ENCODE measurements at regions not wholly inside any gene's neighbourhood (a gene's known extent, or its start where the extent isn't known, plus 50 kb on each side); places are given as distances from the start of the nearest gene placed in this dataset.

GRCh38 chr3:105232553-105232952 lies 134.2 kb upstream of the ALCAM start:
- H3K4me2 ChIP-seq (ENCODE audit: insufficient read depth, insufficient read length, low read length): no peak overlapping the region
- H2BK15ac ChIP-seq (ENCODE audit: low read depth, low read length): no peak overlapping the region
- no peak overlapping the region for H4K91ac ChIP-seq (ENCODE audit: insufficient read length, low read depth, low read length)
- no peaks in the 10 kb centered on the region for H3K79me2 ChIP-seq (ENCODE audit: insufficient read depth, low read length)
- H3K23me2 ChIP-seq (ENCODE audit: insufficient read length, low read depth, low read length, poor library complexity, severe bottlenecking): no peaks in the 10 kb centered on the region
- no peak overlapping the region for H3K9ac ChIP-seq (ENCODE audit: extremely low read depth, insufficient read length, low read length)
- H3K9me3 Mint-ChIP-seq: peaks cover 4% of the 10 kb centered on the region in 2 experiments; a peak in 4 of 5 replicates
- TF ChIP-seq CTCF (conservative IDR thresholded peaks at IDR 0.05): no peak
- no peak overlapping the region for H3K18ac ChIP-seq (ENCODE audit: insufficient read length, low read depth, low read length)
- no peak overlapping the region for H3K4ac ChIP-seq (ENCODE audit: low read depth, low read length)
- no peak overlapping the region for H3K56ac ChIP-seq (ENCODE audit: insufficient read length, low read depth, low read length)
- H4K8ac ChIP-seq (replicated peaks; ENCODE audit: insufficient read length, low read depth, low read length): no peak overlapping the region
- no peaks in the 10 kb centered on the region for H3K79me1 ChIP-seq (ENCODE audit: insufficient read depth, low read depth, low read length, poor library complexity, severe bottlenecking)
- no peaks in the 10 kb centered on the region for H3K9me3 ChIP-seq (ENCODE audit: control insufficient read depth, low read depth, low read length)
- no peak overlapping the region for H3K14ac ChIP-seq (ENCODE audit: insufficient read depth, low read length)
- H3K27ac ChIP-seq (ENCODE audit: insufficient read length, low read depth, low read length): no peak overlapping the region
- H3K27me3 ChIP-seq (ENCODE audit: insufficient read depth, low read length): no peaks in the 10 kb centered on the region
- H3K36me3 Mint-ChIP-seq (ENCODE audit: insufficient read depth in 1 of 3, low read depth in 3 of 3): peaks cover 0 to 9% (median 3%) of the 10 kb centered on the region in 3 experiments; a peak in 3 of 7 replicates
- H3K4me3 Mint-ChIP-seq: no peak overlapping the region
- H3K4me1 ChIP-seq (ENCODE audit: insufficient read depth, low read length): no peaks in the 10 kb centered on the region
- no peak overlapping the region for H2AK5ac ChIP-seq (ENCODE audit: insufficient read length, low read length)
- H3K23ac ChIP-seq (ENCODE audit: insufficient read length, low read depth, low read length): no peak overlapping the region
- no peak for DNase-seq
- no peaks in the 10 kb centered on the region for H4K20me1 ChIP-seq (ENCODE audit: control insufficient read depth, insufficient read depth, insufficient read length)
- no peak overlapping the region for H3T11ph ChIP-seq (ENCODE audit: low read length)
- H4K5ac ChIP-seq (ENCODE audit: insufficient read length, low read depth, low read length): no peak overlapping the region
- no peak overlapping the region for H2AFZ ChIP-seq (ENCODE audit: low read length)
- no peak overlapping the region for H2BK12ac ChIP-seq (ENCODE audit: insufficient read length, low read depth, low read length)
- H2BK20ac ChIP-seq (ENCODE audit: low read depth, low read length, poor library complexity, severe bottlenecking): no peak overlapping the region
- WGBS (ENCODE audit: extremely low coverage, insufficient read length, low lambda C conversion rate): no CpG with 5 or more reads among the region's 1 CpG
- no peaks in the 10 kb centered on the region for H3K27me3 Mint-ChIP-seq (ENCODE audit: low read depth)
- H3K27ac Mint-ChIP-seq: no peak overlapping the region
- peaks cover 0 to 2% of the 10 kb centered on the region in 2 experiments; a peak in 2 of 4 replicates for H3K4me1 Mint-ChIP-seq
- H2BK5ac ChIP-seq (ENCODE audit: insufficient read length, low read length): no peak overlapping the region
- no peak overlapping the region for H2BK120ac ChIP-seq (ENCODE audit: low read depth, low read length, poor library complexity, severe bottlenecking)
